ENCODE measurements at regions not wholly inside any gene's neighbourhood (a gene's known extent, or its start where the extent isn't known, plus 50 kb on each side); places are given as distances from the start of the nearest gene placed in this dataset.

- TF ChIP-seq, protein P1, sequence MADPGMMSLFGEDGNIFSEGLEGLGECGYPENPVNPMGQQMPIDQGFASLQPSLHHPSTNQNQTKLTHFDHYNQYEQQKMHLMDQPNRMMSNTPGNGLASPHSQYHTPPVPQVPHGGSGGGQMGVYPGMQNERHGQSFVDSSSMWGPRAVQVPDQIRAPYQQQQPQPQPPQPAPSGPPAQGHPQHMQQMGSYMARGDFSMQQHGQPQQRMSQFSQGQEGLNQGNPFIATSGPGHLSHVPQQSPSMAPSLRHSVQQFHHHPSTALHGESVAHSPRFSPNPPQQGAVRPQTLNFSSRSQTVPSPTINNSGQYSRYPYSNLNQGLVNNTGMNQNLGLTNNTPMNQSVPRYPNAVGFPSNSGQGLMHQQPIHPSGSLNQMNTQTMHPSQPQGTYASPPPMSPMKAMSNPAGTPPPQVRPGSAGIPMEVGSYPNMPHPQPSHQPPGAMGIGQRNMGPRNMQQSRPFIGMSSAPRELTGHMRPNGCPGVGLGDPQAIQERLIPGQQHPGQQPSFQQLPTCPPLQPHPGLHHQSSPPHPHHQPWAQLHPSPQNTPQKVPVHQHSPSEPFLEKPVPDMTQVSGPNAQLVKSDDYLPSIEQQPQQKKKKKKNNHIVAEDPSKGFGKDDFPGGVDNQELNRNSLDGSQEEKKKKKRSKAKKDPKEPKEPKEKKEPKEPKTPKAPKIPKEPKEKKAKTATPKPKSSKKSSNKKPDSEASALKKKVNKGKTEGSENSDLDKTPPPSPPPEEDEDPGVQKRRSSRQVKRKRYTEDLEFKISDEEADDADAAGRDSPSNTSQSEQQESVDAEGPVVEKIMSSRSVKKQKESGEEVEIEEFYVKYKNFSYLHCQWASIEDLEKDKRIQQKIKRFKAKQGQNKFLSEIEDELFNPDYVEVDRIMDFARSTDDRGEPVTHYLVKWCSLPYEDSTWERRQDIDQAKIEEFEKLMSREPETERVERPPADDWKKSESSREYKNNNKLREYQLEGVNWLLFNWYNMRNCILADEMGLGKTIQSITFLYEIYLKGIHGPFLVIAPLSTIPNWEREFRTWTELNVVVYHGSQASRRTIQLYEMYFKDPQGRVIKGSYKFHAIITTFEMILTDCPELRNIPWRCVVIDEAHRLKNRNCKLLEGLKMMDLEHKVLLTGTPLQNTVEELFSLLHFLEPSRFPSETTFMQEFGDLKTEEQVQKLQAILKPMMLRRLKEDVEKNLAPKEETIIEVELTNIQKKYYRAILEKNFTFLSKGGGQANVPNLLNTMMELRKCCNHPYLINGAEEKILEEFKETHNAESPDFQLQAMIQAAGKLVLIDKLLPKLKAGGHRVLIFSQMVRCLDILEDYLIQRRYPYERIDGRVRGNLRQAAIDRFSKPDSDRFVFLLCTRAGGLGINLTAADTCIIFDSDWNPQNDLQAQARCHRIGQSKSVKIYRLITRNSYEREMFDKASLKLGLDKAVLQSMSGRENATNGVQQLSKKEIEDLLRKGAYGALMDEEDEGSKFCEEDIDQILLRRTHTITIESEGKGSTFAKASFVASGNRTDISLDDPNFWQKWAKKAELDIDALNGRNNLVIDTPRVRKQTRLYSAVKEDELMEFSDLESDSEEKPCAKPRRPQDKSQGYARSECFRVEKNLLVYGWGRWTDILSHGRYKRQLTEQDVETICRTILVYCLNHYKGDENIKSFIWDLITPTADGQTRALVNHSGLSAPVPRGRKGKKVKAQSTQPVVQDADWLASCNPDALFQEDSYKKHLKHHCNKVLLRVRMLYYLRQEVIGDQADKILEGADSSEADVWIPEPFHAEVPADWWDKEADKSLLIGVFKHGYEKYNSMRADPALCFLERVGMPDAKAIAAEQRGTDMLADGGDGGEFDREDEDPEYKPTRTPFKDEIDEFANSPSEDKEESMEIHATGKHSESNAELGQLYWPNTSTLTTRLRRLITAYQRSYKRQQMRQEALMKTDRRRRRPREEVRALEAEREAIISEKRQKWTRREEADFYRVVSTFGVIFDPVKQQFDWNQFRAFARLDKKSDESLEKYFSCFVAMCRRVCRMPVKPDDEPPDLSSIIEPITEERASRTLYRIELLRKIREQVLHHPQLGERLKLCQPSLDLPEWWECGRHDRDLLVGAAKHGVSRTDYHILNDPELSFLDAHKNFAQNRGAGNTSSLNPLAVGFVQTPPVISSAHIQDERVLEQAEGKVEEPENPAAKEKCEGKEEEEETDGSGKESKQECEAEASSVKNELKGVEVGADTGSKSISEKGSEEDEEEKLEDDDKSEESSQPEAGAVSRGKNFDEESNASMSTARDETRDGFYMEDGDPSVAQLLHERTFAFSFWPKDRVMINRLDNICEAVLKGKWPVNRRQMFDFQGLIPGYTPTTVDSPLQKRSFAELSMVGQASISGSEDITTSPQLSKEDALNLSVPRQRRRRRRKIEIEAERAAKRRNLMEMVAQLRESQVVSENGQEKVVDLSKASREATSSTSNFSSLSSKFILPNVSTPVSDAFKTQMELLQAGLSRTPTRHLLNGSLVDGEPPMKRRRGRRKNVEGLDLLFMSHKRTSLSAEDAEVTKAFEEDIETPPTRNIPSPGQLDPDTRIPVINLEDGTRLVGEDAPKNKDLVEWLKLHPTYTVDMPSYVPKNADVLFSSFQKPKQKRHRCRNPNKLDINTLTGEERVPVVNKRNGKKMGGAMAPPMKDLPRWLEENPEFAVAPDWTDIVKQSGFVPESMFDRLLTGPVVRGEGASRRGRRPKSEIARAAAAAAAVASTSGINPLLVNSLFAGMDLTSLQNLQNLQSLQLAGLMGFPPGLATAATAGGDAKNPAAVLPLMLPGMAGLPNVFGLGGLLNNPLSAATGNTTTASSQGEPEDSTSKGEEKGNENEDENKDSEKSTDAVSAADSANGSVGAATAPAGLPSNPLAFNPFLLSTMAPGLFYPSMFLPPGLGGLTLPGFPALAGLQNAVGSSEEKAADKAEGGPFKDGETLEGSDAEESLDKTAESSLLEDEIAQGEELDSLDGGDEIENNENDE (IDR thresholded peaks at IDR 0.05; ENCODE audit: insufficient replicate concordance, low read length): no peak
Observed at GRCh38 chrX:43175434-43175833, 397.5 kb upstream of the PPP1R2C start (continued).
